IMR-90 (cell line): ENCODE measurements at regions not wholly inside any gene's neighbourhood (a gene's known extent, or its start where the extent isn't known, plus 50 kb on each side); places are given as distances from the start of the nearest gene placed in this dataset.

ENCODE experiments used
- ATAC-seq: fragments of 200-7000 bp; cut with Tn5 transposase; 2 replicates; pipeline ENCODE4 v1.9.1; 2020; ENCODE audit warnings: low read depth, mild to moderate bottlenecking, moderate library complexity
- BruUV-seq: library from RNA; stranded (reverse); fragments of 400-500 nt; replicated peaks from 2 replicates; lab custom pipeline; 2021; lab: Mats Ljungman, UMichigan
- CTCF ChIA-PET: fragments of 300-600 bp; formaldehyde crosslinking; extraction: SDS; loops from one replicate; lab custom pipeline; 2021; ENCODE audit warnings: antibody characterized with exemption; lab: Yijun Ruan, JAX
- POLR2A ChIA-PET: fragments of 300-600 bp; sonication (Branson Sonifier 250); formaldehyde crosslinking; loops from one replicate; lab custom pipeline; 2022; ENCODE audit warnings: antibody characterized with exemption; ENCODE audit not compliant: unreplicated experiment; lab: Charles Lee
- DNase-seq: peaks from one replicate; pipeline ENCODE4 v3.0.0; 2013
- H2AFZ ChIP-seq: replicated peaks from 2 replicates; pipeline ENCODE3; 2013; ENCODE audit warnings: low read length, mild to moderate bottlenecking; ENCODE audit not compliant: poor library complexity
- H2AK5ac ChIP-seq: 2 replicates; pipeline ENCODE4 v1.6.1; 2013; ENCODE audit warnings: low read depth, low read length, inconsistent platforms
- H2AK9ac ChIP-seq: replicated peaks from 2 replicates; pipeline ENCODE3; 2013; ENCODE audit warnings: mild to moderate bottlenecking, low read depth, low read length, moderate library complexity; ENCODE audit not compliant: poor library complexity
- H2BK120ac ChIP-seq: 2 replicates; pipeline ENCODE4 v1.6.1; 2013; ENCODE audit warnings: low read depth, low read length, inconsistent platforms
- H2BK15ac ChIP-seq: 3 replicates; pipeline ENCODE4 v1.6.1; 2013; ENCODE audit warnings: low read depth, low read length, inconsistent platforms
- H2BK20ac ChIP-seq: 2 replicates; pipeline ENCODE4 v1.6.1; 2013; ENCODE audit warnings: low read depth, mild to moderate bottlenecking, inconsistent platforms, low read length, moderate library complexity
- H2BK5ac ChIP-seq: 2 replicates; pipeline ENCODE4 v1.6.1; 2013; ENCODE audit warnings: mild to moderate bottlenecking, low read depth, low read length, inconsistent platforms; ENCODE audit not compliant: poor library complexity, severe bottlenecking
- H3K14ac ChIP-seq: replicated peaks from 2 replicates; pipeline ENCODE4 v1.6.1; 2013; ENCODE audit warnings: low read depth, low read length, inconsistent platforms
- H3K18ac ChIP-seq: 2 replicates; pipeline ENCODE4 v1.6.1; 2013; ENCODE audit warnings: low read depth, low read length, control low read depth
- H3K23ac ChIP-seq: 2 replicates; pipeline ENCODE4 v1.6.1; 2013; ENCODE audit warnings: low read depth, low read length, inconsistent platforms
- H3K27ac ChIP-seq: 2 replicates; pipeline ENCODE4 v1.5.1; 2013; ENCODE audit warnings: mild to moderate bottlenecking, control low read depth, low read length; ENCODE audit not compliant: insufficient read depth
- H3K27me3 ChIP-seq: 2 replicates; pipeline ENCODE4 v1.6.1; 2013; ENCODE audit warnings: low read length; ENCODE audit not compliant: control insufficient read depth, insufficient read depth
- H3K36me3 ChIP-seq: 2 replicates; pipeline ENCODE4 v1.6.1; 2013; ENCODE audit warnings: low read length, mixed read lengths; ENCODE audit not compliant: control insufficient read depth, insufficient read depth
- H3K4ac ChIP-seq: 2 replicates; pipeline ENCODE4 v1.6.1; 2013; ENCODE audit warnings: low read depth, low read length, inconsistent platforms
- H3K4me1 ChIP-seq: 2 replicates; pipeline ENCODE4 v1.6.1; 2013; ENCODE audit warnings: low read length, mixed read lengths; ENCODE audit not compliant: control insufficient read depth, insufficient read depth
- H3K4me2 ChIP-seq: 2 replicates; pipeline ENCODE4 v1.6.1; 2013; ENCODE audit warnings: low read depth, mild to moderate bottlenecking, control low read depth, low read length, moderate library complexity
- H3K4me3 ChIP-seq: 2 replicates; pipeline ENCODE4 v1.5.1; 2013; ENCODE audit warnings: low read depth, mild to moderate bottlenecking, control low read depth, low read length, moderate library complexity; ENCODE audit not compliant: insufficient read depth
- H3K56ac ChIP-seq: 2 replicates; pipeline ENCODE4 v1.6.1; 2013; ENCODE audit warnings: low read length, inconsistent platforms; ENCODE audit not compliant: insufficient read depth; ENCODE audit errors: extremely low read depth
- H3K79me1 ChIP-seq, 2 experiments: 2 replicates each; pipeline ENCODE4 v1.6.1; 2013; ENCODE audit warnings: low read length in 2 of 2, inconsistent platforms in 1 of 2, low read depth in 1 of 2
- H3K9ac ChIP-seq: 2 replicates; pipeline ENCODE4 v1.6.1; 2013; ENCODE audit warnings: low read depth, low read length, control low read depth
- H3K9me1 ChIP-seq: 2 replicates; pipeline ENCODE4 v1.6.1; 2013; ENCODE audit warnings: low read length, inconsistent platforms; ENCODE audit not compliant: insufficient read depth
- H3K9me3 ChIP-seq: 2 replicates; pipeline ENCODE4 v1.6.1; 2013; ENCODE audit warnings: low read length; ENCODE audit not compliant: control insufficient read depth, insufficient read depth
- H4K20me1 ChIP-seq: 2 replicates; pipeline ENCODE4 v1.6.1; 2013; ENCODE audit warnings: low read length, inconsistent platforms; ENCODE audit not compliant: insufficient read depth
- H4K5ac ChIP-seq: 2 replicates; pipeline ENCODE4 v1.6.1; 2013; ENCODE audit warnings: mild to moderate bottlenecking, low read depth, low read length, control low read depth
- H4K8ac ChIP-seq, 2 experiments: 2 replicates each; pipeline ENCODE4 v1.6.1; 2013; ENCODE audit warnings: low read depth in 2 of 2, low read length in 2 of 2, control low read depth in 1 of 2, inconsistent platforms in 1 of 2
- H4K91ac ChIP-seq: 2 replicates; pipeline ENCODE4 v1.6.1; 2013; ENCODE audit warnings: low read depth, low read length, inconsistent platforms; ENCODE audit not compliant: insufficient read depth
- BHLHE40 ChIP-seq: fragments of 150-350 bp; IDR thresholded peaks from 2 replicates; pipeline ENCODE4 v1.6.1; 2016; ENCODE audit warnings: mild to moderate bottlenecking, low read depth, low read length
- CEBPB ChIP-seq: IDR thresholded peaks from 2 replicates; pipeline ENCODE4 v1.6.1; 2012; ENCODE audit warnings: low read depth, low read length, improper control_type of control experiment
- CHD1 ChIP-seq: IDR thresholded peaks from 2 replicates; pipeline ENCODE4 v1.6.1; 2012; ENCODE audit warnings: low read depth, low read length, improper control_type of control experiment
- FOS ChIP-seq: fragments of 150-350 bp; IDR thresholded peaks from 2 replicates; pipeline ENCODE4 v1.6.1; 2016; ENCODE audit warnings: low read depth, low read length
- MAFK ChIP-seq: IDR thresholded peaks from 2 replicates; pipeline ENCODE4 v1.6.1; 2012; ENCODE audit warnings: low read depth, low read length, improper control_type of control experiment
- MAZ ChIP-seq: IDR thresholded peaks from 2 replicates; pipeline ENCODE4 v1.6.1; 2012; ENCODE audit warnings: low read depth, mild to moderate bottlenecking, low read length, improper control_type of control experiment, moderate library complexity, borderline replicate concordance
- MXI1 ChIP-seq: IDR thresholded peaks from 2 replicates; pipeline ENCODE4 v1.6.1; 2012; ENCODE audit warnings: low read depth, mild to moderate bottlenecking, low read length, moderate library complexity, borderline replicate concordance
- NFE2L2 ChIP-seq: fragments of 150-350 bp; IDR thresholded peaks from 2 replicates; pipeline ENCODE4 v1.6.1; 2016; ENCODE audit warnings: low read depth, mild to moderate bottlenecking, low read length
- POLR2A ChIP-seq: IDR thresholded peaks from 2 replicates; pipeline ENCODE4 v1.6.1; 2012; ENCODE audit warnings: mild to moderate bottlenecking, low read depth, low read length
- RAD21 ChIP-seq: IDR thresholded peaks from 2 replicates; pipeline ENCODE4 v1.6.1; 2012; ENCODE audit warnings: low read length, improper control_type of control experiment
- RCOR1 ChIP-seq: IDR thresholded peaks from 2 replicates; pipeline ENCODE4 v1.6.1; 2012; ENCODE audit warnings: mild to moderate bottlenecking, low read length, improper control_type of control experiment; ENCODE audit not compliant: insufficient replicate concordance
- RFX5 ChIP-seq: IDR thresholded peaks from 2 replicates; pipeline ENCODE4 v1.8.0; 2012; ENCODE audit warnings: low read depth, mild to moderate bottlenecking, low read length, moderate library complexity
- SMC3 ChIP-seq: fragments of 150-350 bp; IDR thresholded peaks from 2 replicates; pipeline ENCODE4 v1.6.1; 2016; ENCODE audit warnings: low read depth, mild to moderate bottlenecking, antibody characterized with exemption, low read length, moderate library complexity
- WGBS, 2 experiments: methylation state at CpG; one replicate each; pipeline versions ENCODE4 v1.1.5 to v1.1.7; 2013; ENCODE audit warnings: missing lambda C conversion rate in 2 of 2; ENCODE audit not compliant: insufficient read length in 1 of 2; ENCODE audit errors: extremely low coverage in 2 of 2; 5-methylcytosine and 5-hydroxymethylcytosine counted together
- dilution Hi-C: fragments of 300-500 bp; cut with HindIII; formaldehyde crosslinking; loops from one replicate; pipeline ENCODE4 v1.14.3; 2018; ENCODE audit warnings: low sequenced_read_pairs; ENCODE audit not compliant: unreplicated experiment
- in situ Hi-C: fragments of 300-500 bp; cut with MboI; formaldehyde crosslinking; loops from 3 replicates; pipeline ENCODE4 v1.14.3; 2019; ENCODE audit warnings: low sequenced_read_pairs, inconsistent platforms, mixed read lengths
- intact Hi-C: fragments of 100-400 bp; cut with micrococcal nuclease; formaldehyde crosslinking; loops from 2 replicates; pipeline ENCODE4 v1.10.0; 2022
- TF ChIP-seq, protein P1 (sequence below): fragments of 150-350 bp; IDR thresholded peaks from 2 replicates; pipeline ENCODE4 v1.6.1; 2016; ENCODE audit warnings: low read depth, mild to moderate bottlenecking, low read length, moderate library complexity, borderline replicate concordance
- TF ChIP-seq, protein P2 (sequence below): fragments of 150-350 bp; IDR thresholded peaks from 2 replicates; pipeline ENCODE4 v1.6.1; 2017; ENCODE audit warnings: mild to moderate bottlenecking, antibody characterized with exemption, low read length, low read depth
- TF ChIP-seq, protein P3 (sequence below): conservative IDR thresholded peaks from 2 replicates; pipeline ENCODE4 v1.5.1; 2012; ENCODE audit warnings: mild to moderate bottlenecking, low read depth, low read length, improper control_type of control experiment

DNA sequence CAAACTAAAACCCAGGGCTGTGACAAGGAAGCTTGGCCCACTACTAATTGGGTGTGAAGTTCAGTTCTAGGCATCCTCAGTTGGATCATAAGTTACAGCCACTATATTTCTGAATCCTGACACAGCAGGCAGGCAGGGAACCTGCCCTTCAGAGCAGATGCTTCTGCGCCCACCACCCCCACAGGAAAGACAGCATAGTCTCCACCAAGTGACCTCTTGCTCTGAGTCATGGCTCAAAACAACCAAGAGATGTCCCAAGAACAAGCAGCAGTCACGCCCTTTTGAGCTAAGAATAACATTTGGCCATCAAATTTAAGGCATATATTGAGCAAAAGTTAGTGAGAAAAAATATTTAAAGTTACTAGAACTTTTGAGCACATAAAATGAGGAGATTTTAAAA lies 170.7 kb upstream of the SMARCAD1 start:
- TF ChIP-seq, protein P1, sequence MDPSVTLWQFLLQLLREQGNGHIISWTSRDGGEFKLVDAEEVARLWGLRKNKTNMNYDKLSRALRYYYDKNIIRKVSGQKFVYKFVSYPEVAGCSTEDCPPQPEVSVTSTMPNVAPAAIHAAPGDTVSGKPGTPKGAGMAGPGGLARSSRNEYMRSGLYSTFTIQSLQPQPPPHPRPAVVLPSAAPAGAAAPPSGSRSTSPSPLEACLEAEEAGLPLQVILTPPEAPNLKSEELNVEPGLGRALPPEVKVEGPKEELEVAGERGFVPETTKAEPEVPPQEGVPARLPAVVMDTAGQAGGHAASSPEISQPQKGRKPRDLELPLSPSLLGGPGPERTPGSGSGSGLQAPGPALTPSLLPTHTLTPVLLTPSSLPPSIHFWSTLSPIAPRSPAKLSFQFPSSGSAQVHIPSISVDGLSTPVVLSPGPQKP = no peak
- TF ChIP-seq, protein P2, sequence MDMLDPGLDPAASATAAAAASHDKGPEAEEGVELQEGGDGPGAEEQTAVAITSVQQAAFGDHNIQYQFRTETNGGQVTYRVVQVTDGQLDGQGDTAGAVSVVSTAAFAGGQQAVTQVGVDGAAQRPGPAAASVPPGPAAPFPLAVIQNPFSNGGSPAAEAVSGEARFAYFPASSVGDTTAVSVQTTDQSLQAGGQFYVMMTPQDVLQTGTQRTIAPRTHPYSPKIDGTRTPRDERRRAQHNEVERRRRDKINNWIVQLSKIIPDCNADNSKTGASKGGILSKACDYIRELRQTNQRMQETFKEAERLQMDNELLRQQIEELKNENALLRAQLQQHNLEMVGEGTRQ = no peak
- TF ChIP-seq, protein P3, sequence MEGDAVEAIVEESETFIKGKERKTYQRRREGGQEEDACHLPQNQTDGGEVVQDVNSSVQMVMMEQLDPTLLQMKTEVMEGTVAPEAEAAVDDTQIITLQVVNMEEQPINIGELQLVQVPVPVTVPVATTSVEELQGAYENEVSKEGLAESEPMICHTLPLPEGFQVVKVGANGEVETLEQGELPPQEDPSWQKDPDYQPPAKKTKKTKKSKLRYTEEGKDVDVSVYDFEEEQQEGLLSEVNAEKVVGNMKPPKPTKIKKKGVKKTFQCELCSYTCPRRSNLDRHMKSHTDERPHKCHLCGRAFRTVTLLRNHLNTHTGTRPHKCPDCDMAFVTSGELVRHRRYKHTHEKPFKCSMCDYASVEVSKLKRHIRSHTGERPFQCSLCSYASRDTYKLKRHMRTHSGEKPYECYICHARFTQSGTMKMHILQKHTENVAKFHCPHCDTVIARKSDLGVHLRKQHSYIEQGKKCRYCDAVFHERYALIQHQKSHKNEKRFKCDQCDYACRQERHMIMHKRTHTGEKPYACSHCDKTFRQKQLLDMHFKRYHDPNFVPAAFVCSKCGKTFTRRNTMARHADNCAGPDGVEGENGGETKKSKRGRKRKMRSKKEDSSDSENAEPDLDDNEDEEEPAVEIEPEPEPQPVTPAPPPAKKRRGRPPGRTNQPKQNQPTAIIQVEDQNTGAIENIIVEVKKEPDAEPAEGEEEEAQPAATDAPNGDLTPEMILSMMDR = no peak
- TF ChIP-seq FOS (no peak), MAZ (no peak), NFE2L2 (no peak), BHLHE40 (no peak), RFX5 (no peak), SMC3 (no peak), POLR2A (no peak), CEBPB (no peak), RCOR1 (no peak), CHD1 (no peak), MXI1 (no peak), MAFK (no peak), RAD21 (no peak)
- 0% methylated on average over 1 of the region's 2 CpGs; no CpG with 5 or more reads in 1 of the 2 experiments for WGBS, 2 experiments
- Histone ChIP-seq H4K91ac (no peak overlapping the region), H3K9me1 (no peaks in the 10 kb centered on the region), H3K4me3 (no peak overlapping the region), H3K14ac (no peak overlapping the region), H2AFZ (no peak overlapping the region), H3K56ac (no peak overlapping the region), H3K18ac (no peak overlapping the region), H2BK120ac (no peak overlapping the region), H2BK5ac (no peak overlapping the region), H3K9ac (no peak overlapping the region), H3K4me1 (no peaks in the 10 kb centered on the region), H3K9me3 (no peaks in the 10 kb centered on the region), H4K8ac (no peak overlapping the region), H2AK5ac (no peak overlapping the region), H3K36me3 (no peaks in the 10 kb centered on the region), H4K5ac (no peak overlapping the region), H3K79me1 (no peaks in the 10 kb centered on the region), H2BK15ac (no peak overlapping the region), H2BK20ac (no peak overlapping the region), H3K27me3 (no peaks in the 10 kb centered on the region), H3K27ac (no peak overlapping the region), H3K23ac (no peak overlapping the region), H3K4me2 (no peak overlapping the region), H2AK9ac (no peak overlapping the region), H3K4ac (no peak overlapping the region), H4K20me1 (no peaks in the 10 kb centered on the region)
- dilution Hi-C loops = no loop called here
- ChIA-PET CTCF (no interaction called here), POLR2A (no interaction called here)
- in situ Hi-C loops = no loop called here
- intact Hi-C loops = no loop called here
- ATAC-seq (no peak), DNase-seq (no peak)
- BruUV-seq = no TSS peak
